Pancreas (tissue), 10 donors: ENCODE measurements at regions not wholly inside any gene's neighbourhood (a gene's known extent, or its start where the extent isn't known, plus 50 kb on each side); places are given as distances from the start of the nearest gene placed in this dataset.
A peak's percentile ranks its signal among the peaks of the same experiment; 100 is the strongest.

Experiments used
- ATAC-seq, 4 donors: fragments of 200-7000 bp; cut with Tn5 transposase; one replicate each; pipeline versions ENCODE4 v1.8.0 to v1.9.1; 2020; ENCODE audit warnings: mild to moderate bottlenecking in 4 of 4, moderate library complexity in 4 of 4
- DNase-seq, 6 donors: peaks; one replicate each; pipeline ENCODE4 v3.0.0-alpha.2; 2020
- FAIRE-seq: peaks from 2 replicates; lab custom pipeline; 2012; peaks lifted over from hg19 to GRCh38; lab: Jason Lieb, UNC
- H3K27ac ChIP-seq, 4 donors: fragments of 200-600 bp; sonication (generic); 1 replicate in 3 of 4; 2 replicates in 1 of 4; pipeline versions ENCODE4 v1.5.0 to v1.8.0; 2020
- H3K27me3 ChIP-seq, 4 donors: fragments of 200-600 bp; one replicate each; pipeline ENCODE4 v1.8.0; 2021
- H3K36me3 ChIP-seq, 3 donors: fragments of 200-600 bp; sonication (generic) in 1 of 3; one replicate each; pipeline versions ENCODE4 v1.5.0 to v1.8.0; 2020 to 2021
- H3K4me1 ChIP-seq, 3 donors: fragments of 200-600 bp; one replicate each; pipeline ENCODE4 v1.8.0; 2021
- H3K4me3 ChIP-seq, 4 donors: fragments of 200-600 bp; sonication (generic) in 2 of 4; one replicate each; pipeline versions ENCODE4 v1.5.0 to v1.8.0; 2020 to 2021
- H3K9me3 ChIP-seq, 4 donors: fragments of 200-600 bp; one replicate each; pipeline ENCODE4 v1.8.0; 2021
- WGBS, 2 donors: extraction: QIAGEN DNeasy Blood & Tissue Kit; methylation state at CpG; one replicate each; pipeline ENCODE4 v1.1.7; 2013; 5-methylcytosine and 5-hydroxymethylcytosine counted together
- intact Hi-C, 3 donors: fragments of 100-400 bp; cut with DNase I; formaldehyde crosslinking; loops; one replicate each; pipeline versions ENCODE4 v1.11.1 to v1.14.2; 2022
- TF ChIP-seq, protein P1 (sequence below), 4 donors: fragments of 200-600 bp; sonication (generic) in 3 of 4; IDR thresholded peaks; one replicate each; pipeline versions ENCODE4 v1.5.0 to v1.8.0; 2021; ENCODE audit warnings: antibody characterized with exemption in 4 of 4
- donor health status: healthy with polysubstance abuse.
- donor health status: DM: no; HTN: no; CAD: no; lungs with moderate emphysema.
- donor health status: DM: no; HTN: no; CAD: no.
- donor health status: control.
- donor health status: control.
- donor health status: Bipolar disorder and iron deficiency.
- donor health status: DM: yes; HTN: yes; CAD: no.
- donor health status: DM: no; HTN: no; CAD: no.
- donor health status: DM: no; HTN: no; CAD: no.
- donor health status: DM: yes; HTN: yes; CAD: no.

DNA sequence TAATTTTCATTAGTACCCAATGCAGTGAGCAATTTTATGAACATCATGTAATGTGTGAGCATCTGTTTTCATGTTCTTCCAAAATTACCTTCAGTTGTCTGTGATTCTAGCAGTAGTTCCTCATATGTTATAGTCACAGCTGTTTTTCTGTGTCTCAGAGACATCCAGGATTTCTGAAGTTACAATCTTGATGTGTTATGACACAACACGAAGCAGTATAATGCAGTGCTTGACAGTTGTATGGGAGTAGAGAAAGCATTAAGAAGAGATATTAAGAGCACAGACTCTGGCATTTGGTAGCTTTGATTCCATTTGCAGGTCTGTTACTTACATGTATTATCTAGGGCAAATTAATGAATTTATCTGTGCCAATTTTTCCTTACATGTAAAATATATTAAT is 414.7 kb upstream of the PCDH15 start:
- Histone ChIP-seq H3K4me3 (no peak overlapping the region), H3K4me1 (no peaks in the 10 kb centered on the region), H3K9me3 (no peaks in the 10 kb centered on the region), H3K27me3 (no peaks in the 10 kb centered on the region), H3K36me3 (no peaks in the 10 kb centered on the region), H3K27ac (no peak overlapping the region)
- intact Hi-C loops: no loop called here
- ATAC-seq: no peak
- DNase-seq: no peak
- TF ChIP-seq, protein P1, sequence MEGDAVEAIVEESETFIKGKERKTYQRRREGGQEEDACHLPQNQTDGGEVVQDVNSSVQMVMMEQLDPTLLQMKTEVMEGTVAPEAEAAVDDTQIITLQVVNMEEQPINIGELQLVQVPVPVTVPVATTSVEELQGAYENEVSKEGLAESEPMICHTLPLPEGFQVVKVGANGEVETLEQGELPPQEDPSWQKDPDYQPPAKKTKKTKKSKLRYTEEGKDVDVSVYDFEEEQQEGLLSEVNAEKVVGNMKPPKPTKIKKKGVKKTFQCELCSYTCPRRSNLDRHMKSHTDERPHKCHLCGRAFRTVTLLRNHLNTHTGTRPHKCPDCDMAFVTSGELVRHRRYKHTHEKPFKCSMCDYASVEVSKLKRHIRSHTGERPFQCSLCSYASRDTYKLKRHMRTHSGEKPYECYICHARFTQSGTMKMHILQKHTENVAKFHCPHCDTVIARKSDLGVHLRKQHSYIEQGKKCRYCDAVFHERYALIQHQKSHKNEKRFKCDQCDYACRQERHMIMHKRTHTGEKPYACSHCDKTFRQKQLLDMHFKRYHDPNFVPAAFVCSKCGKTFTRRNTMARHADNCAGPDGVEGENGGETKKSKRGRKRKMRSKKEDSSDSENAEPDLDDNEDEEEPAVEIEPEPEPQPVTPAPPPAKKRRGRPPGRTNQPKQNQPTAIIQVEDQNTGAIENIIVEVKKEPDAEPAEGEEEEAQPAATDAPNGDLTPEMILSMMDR (IDR thresholded peaks at IDR 0.05): no peak
- FAIRE-seq: no peak
- WGBS, 2 donors: 66 to 67% methylated on average over 1 of the region's 1 CpG

DNA sequence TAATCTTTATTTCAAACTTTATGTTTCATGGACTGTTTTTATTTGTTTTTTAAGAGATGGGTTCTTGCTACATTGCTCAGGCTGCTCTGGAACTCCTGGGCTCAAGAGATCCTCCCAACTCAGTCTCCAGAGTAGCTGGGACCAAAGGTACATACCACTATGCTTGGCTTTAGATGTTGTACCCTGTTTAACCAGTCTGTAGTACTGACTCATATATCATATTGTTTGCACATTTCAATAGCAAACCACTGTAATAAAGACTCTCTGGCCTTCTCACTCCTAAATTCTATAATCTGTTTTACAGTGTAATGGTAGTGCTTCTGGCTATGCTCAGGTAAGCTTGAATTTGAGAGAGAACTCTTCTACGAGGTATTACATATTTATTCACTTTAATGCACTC is 413.6 kb upstream of the PCDH15 start:
- TF ChIP-seq, protein P1 (IDR thresholded peaks at IDR 0.05): no peak
- no peak for DNase-seq
- FAIRE-seq: no peak
- H3K9me3 ChIP-seq: no peaks in the 10 kb centered on the region
- ATAC-seq: no peak
- H3K4me1 ChIP-seq: no peaks in the 10 kb centered on the region
- no peaks in the 10 kb centered on the region for H3K36me3 ChIP-seq
- H3K4me3 ChIP-seq: no peak overlapping the region
- H3K27me3 ChIP-seq: no peaks in the 10 kb centered on the region
- no peak overlapping the region for H3K27ac ChIP-seq
- 46 to 82% methylated on average over 1 of the region's 1 CpG for WGBS, 2 donors
- intact Hi-C loops: no loop called here

DNA sequence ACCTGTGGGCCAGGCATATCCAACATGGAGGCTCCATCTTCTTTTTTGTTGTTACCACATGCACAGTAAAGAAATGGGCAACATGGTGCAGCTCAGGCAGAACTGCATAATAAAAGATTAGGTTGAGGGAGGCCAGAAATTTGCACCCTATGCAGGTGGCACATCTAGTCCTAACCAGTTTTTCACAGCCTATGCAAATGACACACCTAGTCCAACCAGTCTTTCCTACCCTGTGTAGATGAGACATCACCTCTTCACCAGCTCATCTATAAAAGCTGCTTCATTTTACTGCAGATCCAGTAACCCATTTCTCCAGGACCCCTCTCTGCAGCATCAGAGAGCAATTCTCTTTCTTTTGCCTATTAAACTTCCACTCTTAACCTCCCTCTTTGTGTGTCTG is 411.0 kb upstream of the PCDH15 start:
- intact Hi-C loops: no loop called here

DNA sequence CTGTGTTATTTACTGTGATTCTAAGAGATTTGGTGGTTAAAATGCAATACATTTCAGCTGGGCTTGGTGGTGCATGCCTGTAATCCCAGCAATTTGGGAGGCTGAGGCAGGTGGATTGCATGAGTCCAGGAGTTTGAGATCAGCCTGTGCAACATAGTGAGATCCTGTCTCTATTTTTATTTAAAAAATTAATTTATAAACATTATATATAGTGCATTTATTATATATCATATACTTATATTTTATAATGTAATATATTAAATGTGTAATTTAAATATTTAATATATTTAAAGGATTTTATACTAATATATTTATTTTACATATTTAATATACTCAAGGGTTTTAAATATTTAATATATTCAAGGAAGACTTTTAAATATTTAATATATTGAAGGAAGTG is 402.8 kb upstream of the PCDH15 start:
- Histone ChIP-seq H3K27me3 (peaks cover 0 to 8% (median 0%) of the 10 kb centered on the region in 4 donors), H3K9me3 (no peaks in the 10 kb centered on the region), H3K36me3 (no peaks in the 10 kb centered on the region), H3K4me3 (no peak overlapping the region), H3K4me1 (no peaks in the 10 kb centered on the region), H3K27ac (no peak overlapping the region)
- intact Hi-C loops: no loop called here
- ATAC-seq (no peak), DNase-seq (no peak), FAIRE-seq (peak; percentile 96)
- TF ChIP-seq, protein P1 (IDR thresholded peaks at IDR 0.05): no peak

More for the DNA sequence above, 411.0 kb upstream of the PCDH15 start:
- H3K4me1 ChIP-seq: no peaks in the 10 kb centered on the region
- no peaks in the 10 kb centered on the region for H3K36me3 ChIP-seq
- ATAC-seq (no peak), FAIRE-seq (no peak), DNase-seq (no peak)
- TF ChIP-seq, protein P1 (IDR thresholded peaks at IDR 0.05): no peak
- H3K4me3 ChIP-seq: no peak overlapping the region
- no peaks in the 10 kb centered on the region for H3K9me3 ChIP-seq
- H3K27me3 ChIP-seq: peaks cover 0 to 8% (median 0%) of the 10 kb centered on the region in 4 donors
- H3K27ac ChIP-seq: no peak overlapping the region

DNA sequence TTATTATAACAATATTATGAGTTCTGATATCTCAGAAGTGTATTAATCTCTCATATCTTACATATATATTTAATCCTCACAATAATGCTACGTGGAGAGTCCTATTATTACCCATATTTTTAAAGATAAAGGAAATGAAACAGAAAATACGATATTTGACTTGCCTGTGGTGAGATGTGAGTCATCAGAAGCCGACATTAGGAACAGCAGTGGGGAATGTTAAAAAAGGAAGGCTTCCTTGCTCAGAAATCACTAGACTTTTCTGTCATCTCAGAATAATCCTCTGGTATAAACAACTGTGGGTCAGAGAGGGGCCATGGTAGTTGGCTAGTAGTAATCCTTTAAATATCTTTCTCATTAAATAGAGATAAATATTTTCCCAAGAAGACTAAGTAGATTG is 402.3 kb upstream of the PCDH15 start:
- peaks cover 0 to 4% (median 0%) of the 10 kb centered on the region in 4 donors for H3K27me3 ChIP-seq
- TF ChIP-seq, protein P1 (IDR thresholded peaks at IDR 0.05): no peak
- no peaks in the 10 kb centered on the region for H3K9me3 ChIP-seq
- H3K4me1 ChIP-seq: no peaks in the 10 kb centered on the region
- DNase-seq: no peak
- H3K36me3 ChIP-seq: no peaks in the 10 kb centered on the region
- 41 to 54% methylated on average over 3 of the region's 3 CpGs for WGBS, 2 donors
- H3K27ac ChIP-seq: no peak overlapping the region
- no peak overlapping the region for H3K4me3 ChIP-seq
- ATAC-seq: no peak
- FAIRE-seq: no peak
- intact Hi-C loops: no loop called here
